NB4 (cell line): ENCODE measurements at regions not wholly inside any gene's neighbourhood (a gene's known extent, or its start where the extent isn't known, plus 50 kb on each side); places are given as distances from the start of the nearest gene placed in this dataset.

ENCODE experiments used
- DNase-seq: peaks from one replicate; pipeline ENCODE4 v3.0.0; 2010; ENCODE audit warnings: low read depth
- H3K4me3 ChIP-seq: one replicate; pipeline ENCODE4 v1.5.1; 2011; ENCODE audit warnings: mild to moderate bottlenecking, low read depth, low read length, moderate library complexity
- CTCF ChIP-seq: IDR thresholded peaks from one replicate; pipeline ENCODE4 v1.5.1; 2012; ENCODE audit warnings: low read depth, low read length
- MYC ChIP-seq: IDR thresholded peaks from 2 replicates; pipeline ENCODE4 v1.6.1; 2011; ENCODE audit warnings: low read depth, low read length
- POLR2A ChIP-seq: IDR thresholded peaks from 2 replicates; pipeline ENCODE4 v1.6.1; 2011; ENCODE audit warnings: mild to moderate bottlenecking; ENCODE audit not compliant: insufficient read length; ENCODE audit errors: extremely low read depth
- TF ChIP-seq, protein P1 (sequence below): IDR thresholded peaks from 2 replicates; pipeline ENCODE4 v1.6.1; 2011; ENCODE audit warnings: low read depth, low read length

- DNase-seq, result no peak
- no peak for TF ChIP-seq POLR2A
- TF ChIP-seq, protein P1, sequence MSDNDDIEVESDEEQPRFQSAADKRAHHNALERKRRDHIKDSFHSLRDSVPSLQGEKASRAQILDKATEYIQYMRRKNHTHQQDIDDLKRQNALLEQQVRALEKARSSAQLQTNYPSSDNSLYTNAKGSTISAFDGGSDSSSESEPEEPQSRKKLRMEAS, result no peak
- TF ChIP-seq CTCF, result no peak
- no peak for TF ChIP-seq MYC
- H3K4me3 ChIP-seq, result no peak overlapping the region
Observed at GRCh38 chr5:155903791-155904190, 423.2 kb upstream of the SGCD start.

DNA sequence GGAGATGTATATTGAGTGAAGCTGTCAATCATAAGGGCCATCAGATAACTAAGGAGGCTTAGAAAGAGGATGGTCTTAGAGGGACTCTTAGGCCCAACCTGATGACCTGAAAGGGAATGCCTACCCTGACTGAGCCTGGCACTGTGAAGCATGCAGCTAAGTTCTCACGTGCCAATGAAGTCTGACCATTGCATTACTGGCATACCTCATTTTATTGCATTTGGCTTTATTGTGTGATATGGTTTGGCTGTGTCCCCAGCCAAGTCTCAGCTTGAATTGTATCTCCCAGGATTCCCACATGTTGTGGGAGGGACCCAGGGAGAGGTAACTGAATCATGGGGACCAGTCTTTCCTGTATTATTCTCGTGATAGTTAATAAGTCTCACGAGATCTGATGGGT is 421.6 kb upstream of the SGCD start:
- DNase-seq, result no peak
- no peak overlapping the region for H3K4me3 ChIP-seq
- no peak for TF ChIP-seq POLR2A

DNA sequence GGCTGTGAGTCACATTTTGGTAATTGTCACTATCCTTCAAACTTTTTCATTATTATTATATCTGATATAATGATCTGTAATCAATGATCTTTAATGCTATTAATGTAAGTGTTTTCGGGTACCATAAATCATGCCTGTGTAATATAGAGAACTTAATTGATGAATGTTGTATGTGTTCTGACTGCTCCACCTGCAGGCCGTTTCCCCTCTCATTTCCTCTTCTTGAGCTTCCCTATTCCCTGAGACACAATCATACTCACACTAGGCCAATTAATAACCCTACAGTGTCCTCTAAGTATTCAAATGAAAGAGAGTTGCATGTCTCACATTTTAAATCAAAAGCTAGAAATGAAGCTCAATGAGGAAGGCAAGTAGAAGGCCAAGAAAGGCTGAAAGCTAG is 420.9 kb upstream of the SGCD start:
- TF ChIP-seq, protein P1, result no peak
- TF ChIP-seq CTCF, result no peak
- no peak for TF ChIP-seq POLR2A
- TF ChIP-seq MYC, result no peak
- H3K4me3 ChIP-seq, result no peak overlapping the region
- no peak for DNase-seq

- no peak overlapping the region for H3K4me3 ChIP-seq
- no peak for DNase-seq
- TF ChIP-seq MYC (no peak), CTCF (no peak), POLR2A (no peak)
- TF ChIP-seq, protein P1, result no peak
Observed at GRCh38 chr5:155908543-155908942, 418.4 kb upstream of the SGCD start.

DNA sequence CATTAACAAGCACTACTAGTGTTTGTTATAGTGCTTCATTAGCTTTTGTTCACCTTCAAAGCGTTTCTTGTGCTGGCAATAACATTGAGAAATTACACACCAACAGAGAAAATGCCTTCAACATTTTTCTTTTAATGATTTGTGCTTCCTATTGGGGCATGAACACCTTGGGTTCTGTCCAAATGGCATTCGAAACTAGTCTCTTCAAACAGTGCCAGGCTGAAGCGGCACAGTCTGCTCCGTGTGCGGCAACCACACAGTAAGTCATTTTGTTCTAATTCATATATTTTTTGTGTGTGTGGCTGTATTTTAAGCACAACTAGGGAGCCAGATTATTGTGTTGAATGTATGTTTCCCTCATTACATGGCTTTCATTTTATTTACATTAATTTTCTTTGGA is 414.7 kb upstream of the SGCD start:
- no peak overlapping the region for H3K4me3 ChIP-seq
- DNase-seq, result no peak
- TF ChIP-seq CTCF (no peak), POLR2A (no peak), MYC (no peak)
- TF ChIP-seq, protein P1, result no peak

DNA sequence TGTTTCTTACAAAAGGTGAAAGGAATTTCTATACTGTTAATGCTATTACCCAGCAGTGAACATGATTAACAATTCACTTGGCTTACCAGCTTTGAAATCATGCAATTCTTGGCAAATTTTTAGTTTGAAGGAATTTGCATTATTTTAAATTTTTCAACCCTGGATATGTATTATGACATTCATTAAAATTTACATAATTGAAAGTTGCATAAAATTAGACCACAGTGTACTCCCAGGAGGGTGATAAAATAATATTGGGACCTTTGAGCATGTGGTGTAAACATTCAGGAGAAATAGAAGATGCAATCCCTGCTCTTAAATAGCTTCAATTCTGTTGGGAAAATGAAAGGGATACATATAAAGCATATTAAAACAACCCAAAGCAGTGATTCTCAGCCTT is 412.2 kb upstream of the SGCD start:
- no peak for TF ChIP-seq MYC
- TF ChIP-seq CTCF, result no peak
- TF ChIP-seq, protein P1, result no peak
- no peak for TF ChIP-seq POLR2A
- no peak for DNase-seq
- H3K4me3 ChIP-seq, result no peak overlapping the region
